Transverse colon (tissue), 3 donors: ENCODE measurements at regions not wholly inside any gene's neighbourhood (a gene's known extent, or its start where the extent isn't known, plus 50 kb on each side); places are given as distances from the start of the nearest gene placed in this dataset.

Experiments used
- POLR2A ChIP-seq: fragments of 450-650 bp; IDR thresholded peaks from one replicate; pipeline ENCODE4 v1.6.1; 2016; ENCODE audit warnings: antibody characterized with exemption, mild to moderate bottlenecking, moderate library complexity
- POLR2AphosphoS5 ChIP-seq, 3 donors: sonication (generic); formaldehyde crosslinking; IDR thresholded peaks; one replicate each; pipeline ENCODE4 v1.6.1; 2016; ENCODE audit warnings: antibody characterized with exemption in 3 of 3

GRCh38 chr2:75765798-75766197 lies 55.1 kb upstream of the GCFC2 start:
- TF ChIP-seq POLR2A (no peak), POLR2AphosphoS5 (IDR thresholded peaks at IDR 0.05) (no peak)
